Endothelial cell (in vitro differentiated cells): ENCODE measurements at regions not wholly inside any gene's neighbourhood (a gene's known extent, or its start where the extent isn't known, plus 50 kb on each side); places are given as distances from the start of the nearest gene placed in this dataset.

Experiments used
- DNase-seq: peaks from one replicate; pipeline ENCODE4 v3.0.0; 2021; ENCODE audit warnings: low spot score
- H3K27ac Mint-ChIP-seq: one replicate; pipeline ENCODE4 v1.8.0; 2021; ENCODE audit warnings: mixed read lengths, inconsistent platforms; ENCODE audit not compliant: unreplicated experiment
- H3K27me3 Mint-ChIP-seq: one replicate; pipeline ENCODE4 v1.8.0; 2021; ENCODE audit warnings: mild to moderate bottlenecking, moderate library complexity, mixed read lengths, inconsistent platforms; ENCODE audit not compliant: unreplicated experiment
- H3K36me3 Mint-ChIP-seq: one replicate; pipeline ENCODE4 v1.8.0; 2021; ENCODE audit warnings: mild to moderate bottlenecking, low read depth, mixed read lengths, inconsistent platforms; ENCODE audit not compliant: unreplicated experiment
- H3K4me1 Mint-ChIP-seq: one replicate; pipeline ENCODE4 v1.8.0; 2021; ENCODE audit warnings: mild to moderate bottlenecking, mixed read lengths, inconsistent platforms; ENCODE audit not compliant: unreplicated experiment
- H3K4me3 Mint-ChIP-seq: one replicate; pipeline ENCODE4 v1.8.0; 2021; ENCODE audit warnings: mild to moderate bottlenecking, mixed read lengths, inconsistent platforms; ENCODE audit not compliant: unreplicated experiment
- H3K9me3 Mint-ChIP-seq: one replicate; pipeline ENCODE4 v1.8.0; 2021; ENCODE audit warnings: mixed read lengths, inconsistent platforms; ENCODE audit not compliant: unreplicated experiment
- CTCF ChIP-seq: fragments of 200-600 bp; sonication (generic); IDR thresholded peaks from one replicate; pipeline ENCODE4 v1.5.0; 2021; ENCODE audit warnings: antibody characterized with exemption; ENCODE audit not compliant: unreplicated experiment

- H3K27me3 Mint-ChIP-seq: peaks cover 1% of the 10 kb centered on the region
Measured at GRCh38 chr14:101426466-101426865, 134.8 kb upstream of the DIO3 start.

DNA sequence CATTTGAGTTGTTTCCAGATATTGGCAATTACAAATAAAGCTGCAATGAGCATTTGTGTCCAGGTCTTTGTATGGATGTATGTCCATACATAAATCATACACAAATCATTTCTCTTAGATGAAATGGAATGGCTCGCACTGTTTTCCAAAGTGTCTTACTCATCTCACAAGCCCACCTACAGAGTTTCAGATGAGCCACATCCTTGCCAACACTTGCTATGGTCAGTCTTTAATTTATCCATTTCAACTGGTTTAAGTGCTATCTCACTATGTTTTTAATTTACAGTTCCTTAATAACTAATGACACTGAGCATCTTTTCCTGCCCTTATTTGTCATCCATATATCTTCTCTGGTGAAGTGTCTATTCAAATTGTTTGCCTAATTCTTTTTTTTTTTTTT lies 132.9 kb upstream of the DIO3 start:
- no peak for TF ChIP-seq CTCF
- Mint-ChIP-seq H3K4me1 (no peaks in the 10 kb centered on the region), H3K27ac (no peak overlapping the region), H3K4me3 (no peak overlapping the region), H3K27me3 (peaks cover 1% of the 10 kb centered on the region), H3K9me3 (no peaks in the 10 kb centered on the region), H3K36me3 (no peaks in the 10 kb centered on the region)
- DNase-seq: no peak

More at GRCh38 chr14:101426466-101426865, 134.8 kb upstream of the DIO3 start:
- Mint-ChIP-seq H3K4me3 (no peak overlapping the region), H3K9me3 (no peaks in the 10 kb centered on the region), H3K36me3 (no peaks in the 10 kb centered on the region), H3K4me1 (no peaks in the 10 kb centered on the region), H3K27ac (no peak overlapping the region)
- DNase-seq: no peak
- TF ChIP-seq CTCF: no peak

GRCh38 chr14:101435546-101435945 lies 125.7 kb upstream of the DIO3 start:
- TF ChIP-seq CTCF: no peak
- Mint-ChIP-seq H3K36me3 (no peaks in the 10 kb centered on the region), H3K4me1 (no peaks in the 10 kb centered on the region), H3K9me3 (no peaks in the 10 kb centered on the region), H3K27me3 (no peaks in the 10 kb centered on the region), H3K27ac (no peak overlapping the region), H3K4me3 (no peak overlapping the region)
- DNase-seq: no peak

- Mint-ChIP-seq H3K4me3 (no peak overlapping the region), H3K4me1 (no peaks in the 10 kb centered on the region), H3K27me3 (peaks cover 5% of the 10 kb centered on the region), H3K27ac (no peak overlapping the region), H3K36me3 (no peaks in the 10 kb centered on the region), H3K9me3 (no peaks in the 10 kb centered on the region)
- DNase-seq: no peak
- no peak for TF ChIP-seq CTCF
Measured at GRCh38 chr14:101439023-101439422, 122.3 kb upstream of the DIO3 start.

DNA sequence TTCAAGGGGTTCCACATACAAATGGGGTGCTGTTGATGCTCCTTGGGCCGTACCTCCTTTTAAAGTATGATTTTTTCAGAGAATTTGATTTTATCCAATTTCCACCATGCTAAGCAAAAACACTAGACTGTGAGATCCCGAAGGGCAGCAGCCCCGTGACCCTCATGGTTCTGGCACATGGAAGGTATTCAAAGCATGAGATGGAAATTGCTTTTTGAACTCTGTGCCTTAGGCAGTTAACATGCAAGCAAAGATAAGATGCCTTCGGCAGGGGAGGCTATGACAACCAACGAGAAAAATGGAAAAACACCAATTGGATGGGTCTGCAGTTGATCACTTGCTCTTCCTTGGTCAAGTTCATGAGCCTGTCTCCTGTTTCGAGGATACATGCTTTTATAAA lies 120.8 kb upstream of the DIO3 start:
- H3K36me3 Mint-ChIP-seq: no peaks in the 10 kb centered on the region
- H3K4me1 Mint-ChIP-seq: no peaks in the 10 kb centered on the region
- no peak for TF ChIP-seq CTCF
- no peak overlapping the region for H3K4me3 Mint-ChIP-seq
- H3K9me3 Mint-ChIP-seq: no peaks in the 10 kb centered on the region
- no peak for DNase-seq
- peaks cover 5% of the 10 kb centered on the region for H3K27me3 Mint-ChIP-seq
- no peak overlapping the region for H3K27ac Mint-ChIP-seq
